ENCODE measurements at regions not wholly inside any gene's neighbourhood (a gene's known extent, or its start where the extent isn't known, plus 50 kb on each side); places are given as distances from the start of the nearest gene placed in this dataset.

- TF ChIP-seq CTCF (IDR thresholded peaks at IDR 0.05; ENCODE audit: insufficient read depth, low read depth, low read length, missing control alignments), result no peak
- H3K4me3 ChIP-seq (ENCODE audit: low read depth, low read length), result no peak overlapping the region
These were observed 58.2 kb upstream of the RXFP2 start for GRCh38 chr13:31681133-31681532.

GRCh38 chr13:31684466-31684865 is 54.9 kb upstream of the RXFP2 start:
- H3K4me3 ChIP-seq (ENCODE audit: low read depth, low read length), result no peak overlapping the region
- no peak for DNase-seq (ENCODE audit: low read depth)
- no peak for TF ChIP-seq CTCF (IDR thresholded peaks at IDR 0.05; ENCODE audit: insufficient read depth, low read depth, low read length, missing control alignments)

More at GRCh38 chr13:31681133-31681532, 58.2 kb upstream of the RXFP2 start:
- DNase-seq (ENCODE audit: low read depth), result no peak

GRCh38 chr13:31686670-31687425 is 52.5 kb upstream of the RXFP2 start:
- TF ChIP-seq CTCF (IDR thresholded peaks at IDR 0.05; ENCODE audit: insufficient read depth, low read depth, low read length, missing control alignments), result no peak
- no peak for DNase-seq (ENCODE audit: low read depth)
- no peak overlapping the region for H3K4me3 ChIP-seq (ENCODE audit: low read depth, low read length)

Measured in GM12865 (cell line).